Cardiac muscle cell (in vitro differentiated cells and primary cell): ENCODE measurements at regions not wholly inside any gene's neighbourhood (a gene's known extent, or its start where the extent isn't known, plus 50 kb on each side); places are given as distances from the start of the nearest gene placed in this dataset.
"Not testable (repeated sequence)": the region's sequence is repeated elsewhere in the genome, so short reads cannot be mapped to it uniquely, and the experiment has no call there.

Experiments
- DNase-seq, 2 donors: peaks; one replicate each; pipeline versions ENCODE4 v3.0.0 to v3.0.0-alpha.2; 2010 to 2017; ENCODE audit warnings: low read depth in 1 of 2, low spot score in 1 of 2
- H3K27ac ChIP-seq: fragments of 200-600 bp; sonication (generic); 2 replicates; pipeline ENCODE4 v1.5.1; 2016
- H3K27me3 ChIP-seq: fragments of 200-600 bp; sonication (generic); 2 replicates; pipeline ENCODE4 v1.6.0; 2016; ENCODE audit warnings: control low read depth
- H3K36me3 ChIP-seq: fragments of 200-600 bp; sonication (generic); 2 replicates; pipeline ENCODE4 v1.5.1; 2016; ENCODE audit warnings: control low read depth
- H3K4me1 ChIP-seq: fragments of 200-600 bp; sonication (generic); 2 replicates; pipeline ENCODE4 v1.8.1; 2017; ENCODE audit warnings: low read depth, mild to moderate bottlenecking, mixed run types
- H3K4me3 ChIP-seq: fragments of 200-600 bp; sonication (generic); 2 replicates; pipeline ENCODE4 v1.5.1; 2016; ENCODE audit warnings: mild to moderate bottlenecking
- H3K9me3 ChIP-seq: fragments of 200-600 bp; sonication (generic); 2 replicates; pipeline ENCODE4 v1.5.1; 2017; ENCODE audit warnings: low read depth, mild to moderate bottlenecking, control low read depth
- TF ChIP-seq, protein P1 (sequence below): IDR thresholded peaks from 2 replicates; pipeline ENCODE4 v1.5.1; 2012; ENCODE audit warnings: low read depth, mild to moderate bottlenecking, low read length

GRCh38 chr1:233802611-233803010 is 101.9 kb upstream of the SLC35F3 start:
- no peak for DNase-seq
- H3K4me3 ChIP-seq, result no peak overlapping the region

DNA sequence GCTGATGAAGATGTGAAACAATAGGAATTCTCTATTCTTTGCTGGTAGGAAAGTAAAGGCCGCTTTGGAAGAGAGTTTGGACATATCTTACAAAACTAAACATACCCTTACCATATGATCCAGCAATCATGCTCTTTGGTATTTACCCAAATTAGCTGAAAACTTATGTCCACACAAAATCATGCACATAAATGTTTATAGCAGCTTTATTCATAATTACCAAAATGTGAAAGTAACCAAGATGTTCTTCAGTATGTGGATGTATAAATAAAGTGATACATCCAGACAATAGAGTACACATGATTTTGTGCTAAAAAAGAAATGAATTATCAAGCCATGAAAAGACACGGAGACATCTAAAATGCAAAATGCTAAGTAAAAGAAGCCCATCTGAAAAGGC is 98.7 kb upstream of the SLC35F3 start:
- Histone ChIP-seq H3K4me1 (no peaks in the 10 kb centered on the region), H3K9me3 (no peaks in the 10 kb centered on the region), H3K27me3 (no peaks in the 10 kb centered on the region), H3K4me3 (no peak overlapping the region), H3K36me3 (no peaks in the 10 kb centered on the region), H3K27ac (no peak overlapping the region)
- TF ChIP-seq, protein P1, sequence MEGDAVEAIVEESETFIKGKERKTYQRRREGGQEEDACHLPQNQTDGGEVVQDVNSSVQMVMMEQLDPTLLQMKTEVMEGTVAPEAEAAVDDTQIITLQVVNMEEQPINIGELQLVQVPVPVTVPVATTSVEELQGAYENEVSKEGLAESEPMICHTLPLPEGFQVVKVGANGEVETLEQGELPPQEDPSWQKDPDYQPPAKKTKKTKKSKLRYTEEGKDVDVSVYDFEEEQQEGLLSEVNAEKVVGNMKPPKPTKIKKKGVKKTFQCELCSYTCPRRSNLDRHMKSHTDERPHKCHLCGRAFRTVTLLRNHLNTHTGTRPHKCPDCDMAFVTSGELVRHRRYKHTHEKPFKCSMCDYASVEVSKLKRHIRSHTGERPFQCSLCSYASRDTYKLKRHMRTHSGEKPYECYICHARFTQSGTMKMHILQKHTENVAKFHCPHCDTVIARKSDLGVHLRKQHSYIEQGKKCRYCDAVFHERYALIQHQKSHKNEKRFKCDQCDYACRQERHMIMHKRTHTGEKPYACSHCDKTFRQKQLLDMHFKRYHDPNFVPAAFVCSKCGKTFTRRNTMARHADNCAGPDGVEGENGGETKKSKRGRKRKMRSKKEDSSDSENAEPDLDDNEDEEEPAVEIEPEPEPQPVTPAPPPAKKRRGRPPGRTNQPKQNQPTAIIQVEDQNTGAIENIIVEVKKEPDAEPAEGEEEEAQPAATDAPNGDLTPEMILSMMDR, result no peak
- no peak for DNase-seq

More at GRCh38 chr1:233802611-233803010, 101.9 kb upstream of the SLC35F3 start:
- Histone ChIP-seq H3K27ac (no peak overlapping the region), H3K36me3 (no peaks in the 10 kb centered on the region), H3K27me3 (no peaks in the 10 kb centered on the region), H3K4me1 (no peaks in the 10 kb centered on the region), H3K9me3 (no peaks in the 10 kb centered on the region)
- TF ChIP-seq, protein P1, result no peak

DNA sequence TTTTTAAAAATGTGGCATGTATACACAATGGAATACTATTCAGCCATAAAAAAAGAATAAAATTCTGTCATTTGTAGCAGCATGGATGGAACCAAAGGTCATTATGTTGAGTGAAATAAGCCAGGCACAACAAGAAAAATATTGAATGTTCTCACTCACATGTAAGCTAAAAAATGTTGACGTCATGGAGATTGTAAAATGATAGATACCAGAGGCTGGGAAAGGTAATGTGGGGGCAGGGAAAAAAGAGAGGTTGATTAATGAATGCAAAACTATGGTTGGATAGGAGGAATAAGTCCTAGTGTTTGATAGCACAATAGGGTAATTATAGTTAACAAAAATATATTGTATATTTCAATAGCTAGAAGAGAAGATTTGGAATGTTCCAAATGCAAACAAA is 89.1 kb upstream of the SLC35F3 start:
- no peak overlapping the region for H3K4me3 ChIP-seq
- no peak overlapping the region for H3K27ac ChIP-seq
- DNase-seq, result no peak
- no peaks in the 10 kb centered on the region for H3K4me1 ChIP-seq
- no peaks in the 10 kb centered on the region for H3K27me3 ChIP-seq
- no peaks in the 10 kb centered on the region for H3K9me3 ChIP-seq
- no peaks in the 10 kb centered on the region for H3K36me3 ChIP-seq
- TF ChIP-seq, protein P1, result no peak

GRCh38 chr1:233815865-233816264 is 88.6 kb upstream of the SLC35F3 start:
- H3K27me3 ChIP-seq, result no peaks in the 10 kb centered on the region
- H3K36me3 ChIP-seq, result no peaks in the 10 kb centered on the region
- H3K4me1 ChIP-seq, result no peaks in the 10 kb centered on the region
- TF ChIP-seq, protein P1, result no peak
- DNase-seq, result no peak
- H3K4me3 ChIP-seq, result no peak overlapping the region
- H3K9me3 ChIP-seq, result no peaks in the 10 kb centered on the region
- H3K27ac ChIP-seq, result no peak overlapping the region

DNA sequence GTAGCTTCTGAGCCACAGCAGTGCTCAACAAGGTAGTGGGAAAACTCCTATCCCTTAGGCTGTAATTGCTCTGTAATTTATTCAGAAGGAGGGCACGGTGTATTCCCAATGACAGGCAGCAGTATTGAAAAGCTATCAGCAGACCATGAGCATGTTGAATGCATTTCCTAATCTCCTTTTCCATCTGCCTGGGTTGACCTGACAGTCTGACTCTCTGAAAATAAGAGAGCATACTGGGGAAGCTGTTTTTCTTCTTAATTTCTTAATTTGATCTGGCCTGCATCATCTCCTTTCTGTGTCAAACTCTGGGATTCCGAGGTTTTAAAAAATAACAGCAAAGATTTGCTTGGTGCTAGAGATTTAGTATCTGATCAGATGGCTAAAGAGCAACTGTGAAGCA is 88.1 kb upstream of the SLC35F3 start:
- Histone ChIP-seq H3K9me3 (no peaks in the 10 kb centered on the region), H3K27me3 (no peaks in the 10 kb centered on the region), H3K36me3 (no peaks in the 10 kb centered on the region), H3K27ac (no peak overlapping the region), H3K4me1 (no peaks in the 10 kb centered on the region), H3K4me3 (no peak overlapping the region)
- TF ChIP-seq, protein P1, result no peak
- no peak for DNase-seq

DNA sequence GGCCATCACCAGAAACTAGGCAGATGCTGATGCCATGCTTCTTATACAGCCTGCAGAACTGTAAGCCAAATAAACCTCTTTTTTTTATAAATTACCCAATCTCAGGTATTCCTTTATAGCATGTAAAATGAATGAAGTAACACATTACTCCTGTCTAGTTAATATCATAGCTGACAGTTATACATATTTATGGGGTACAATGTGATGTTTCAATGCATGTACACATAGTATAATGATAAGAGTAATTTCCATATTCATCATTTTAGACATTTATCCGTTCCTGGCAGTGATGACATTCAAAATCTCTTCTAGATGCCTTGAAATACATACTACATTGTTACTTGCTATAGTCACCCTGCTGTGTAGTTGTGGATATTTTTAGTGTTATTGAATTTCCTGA is 85.4 kb upstream of the SLC35F3 start:
- DNase-seq, result no peak
- no peaks in the 10 kb centered on the region for H3K27me3 ChIP-seq
- H3K9me3 ChIP-seq, result no peaks in the 10 kb centered on the region
- no peaks in the 10 kb centered on the region for H3K36me3 ChIP-seq
- TF ChIP-seq, protein P1, result no peak
- no peak overlapping the region for H3K27ac ChIP-seq
- no peaks in the 10 kb centered on the region for H3K4me1 ChIP-seq
- no peak overlapping the region for H3K4me3 ChIP-seq

GRCh38 chr1:233824179-233824578 is 80.3 kb upstream of the SLC35F3 start:
- not testable (repeated sequence) for H3K9me3 ChIP-seq, H3K36me3 ChIP-seq, H3K4me1 ChIP-seq, H3K27me3 ChIP-seq, H3K4me3 ChIP-seq, DNase-seq, H3K27ac ChIP-seq

DNA sequence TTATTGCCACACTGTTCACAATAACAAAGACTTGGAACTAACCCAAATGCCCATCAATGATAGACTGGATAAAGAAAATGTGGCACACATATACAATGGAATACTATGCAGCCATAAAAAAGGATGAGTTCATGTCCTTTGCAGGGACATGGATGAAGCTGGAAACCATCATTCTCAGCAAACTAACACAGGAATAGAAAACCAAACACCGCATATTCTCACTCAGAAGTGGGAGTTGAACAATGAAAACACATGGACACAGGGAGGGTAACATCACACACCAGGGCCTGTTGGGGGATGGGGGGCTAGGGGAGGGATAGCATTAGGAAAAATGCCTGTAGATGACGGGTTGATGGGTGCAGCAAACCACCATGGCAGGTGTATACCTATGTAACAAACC is 76.5 kb upstream of the SLC35F3 start:
- H3K27me3 ChIP-seq, H3K4me3 ChIP-seq, H3K4me1 ChIP-seq, H3K36me3 ChIP-seq, H3K9me3 ChIP-seq, H3K27ac ChIP-seq, DNase-seq: not testable (repeated sequence)
